HCT116 (cell line): ENCODE measurements at regions not wholly inside any gene's neighbourhood (a gene's known extent, or its start where the extent isn't known, plus 50 kb on each side); places are given as distances from the start of the nearest gene placed in this dataset.

Experiments used
- CEBPB ChIP-seq: IDR thresholded peaks from 2 replicates; pipeline ENCODE4 v1.6.1; 2012; ENCODE audit warnings: low read depth
- EZH2 ChIP-seq: fragments of 200-600 bp; sonication (generic); IDR thresholded peaks from 2 replicates; pipeline ENCODE4 v1.6.1; 2017; ENCODE audit warnings: antibody characterized with exemption, mixed run types
- EZH2phosphoT487 ChIP-seq: fragments of 200-600 bp; IDR thresholded peaks from 2 replicates; pipeline ENCODE4 v1.6.1; 2018; ENCODE audit warnings: antibody characterized with exemption, borderline replicate concordance
- JUND ChIP-seq: IDR thresholded peaks from 2 replicates; pipeline ENCODE4 v1.6.1; 2012
- POLR2A ChIP-seq: IDR thresholded peaks from 2 replicates; pipeline ENCODE4 v1.7.0; 2011; ENCODE audit warnings: borderline replicate concordance; ENCODE audit not compliant: insufficient read depth, insufficient read length; ENCODE audit errors: extremely low read depth
- POLR2AphosphoS5 ChIP-seq: IDR thresholded peaks from 2 replicates; pipeline ENCODE4 v1.6.1; 2011; ENCODE audit warnings: mild to moderate bottlenecking, low read depth, low read length, moderate library complexity
- RAD21 ChIP-seq: IDR thresholded peaks from 2 replicates; pipeline ENCODE4 v1.6.1; 2012; ENCODE audit warnings: low read depth, mild to moderate bottlenecking
- SIN3A ChIP-seq: IDR thresholded peaks from 2 replicates; pipeline ENCODE4 v1.6.1; 2012; ENCODE audit warnings: low read depth
- SP1 ChIP-seq: IDR thresholded peaks from 2 replicates; pipeline ENCODE4 v1.6.1; 2012; ENCODE audit warnings: low read depth
- YY1 ChIP-seq: IDR thresholded peaks from 2 replicates; pipeline ENCODE4 v1.6.1; 2011; ENCODE audit warnings: low read length, low read depth, moderate library complexity, mild to moderate bottlenecking; ENCODE audit not compliant: insufficient replicate concordance; ENCODE audit errors: extremely low read depth
- ZFX ChIP-seq: fragments of 450-650 bp; IDR thresholded peaks from 2 replicates; pipeline ENCODE4 v1.6.1; 2017
- TF ChIP-seq, protein P1 (sequence below): IDR thresholded peaks from 2 replicates; pipeline ENCODE4 v1.6.1; 2012; ENCODE audit warnings: low read depth
- TF ChIP-seq, protein P2 (sequence below), 3 experiments: fragments of 200-600 bp in 1 of 3; sonication (generic) in 1 of 3; IDR thresholded peaks in 2 of 3; conservative IDR thresholded peaks in 1 of 3; 2 replicates each; pipeline ENCODE4 v1.5.1; 2012 to 2017; ENCODE audit warnings: low read depth in 2 of 3, low read length in 2 of 3, antibody characterized with exemption in 1 of 3, borderline replicate concordance in 1 of 3, control low read depth in 1 of 3, mild to moderate bottlenecking in 1 of 3, mixed read lengths in 1 of 3, mixed run types in 1 of 3, moderate library complexity in 1 of 3; ENCODE audit not compliant: insufficient read depth in 1 of 3

DNA sequence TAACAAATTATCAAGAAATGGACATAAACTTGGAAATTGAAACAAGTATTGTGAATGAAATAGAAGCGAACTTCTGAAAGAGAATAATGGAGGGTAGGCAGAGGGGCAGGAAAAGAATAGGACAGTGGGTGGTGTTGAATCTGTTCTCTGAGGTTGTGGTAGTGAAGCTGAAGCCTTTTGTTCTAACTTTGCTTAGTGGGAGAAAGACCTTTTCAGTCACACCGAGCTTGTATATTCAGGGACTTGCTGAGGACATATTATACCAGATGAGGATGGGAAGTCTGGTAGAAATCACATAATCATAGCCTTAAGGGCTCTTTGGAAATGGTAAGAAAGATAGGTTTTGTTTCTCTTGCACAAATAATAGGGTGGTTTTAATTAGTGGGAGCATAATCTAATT, 115.4 kb upstream of the NDST4 start:
- TF ChIP-seq, protein P1, sequence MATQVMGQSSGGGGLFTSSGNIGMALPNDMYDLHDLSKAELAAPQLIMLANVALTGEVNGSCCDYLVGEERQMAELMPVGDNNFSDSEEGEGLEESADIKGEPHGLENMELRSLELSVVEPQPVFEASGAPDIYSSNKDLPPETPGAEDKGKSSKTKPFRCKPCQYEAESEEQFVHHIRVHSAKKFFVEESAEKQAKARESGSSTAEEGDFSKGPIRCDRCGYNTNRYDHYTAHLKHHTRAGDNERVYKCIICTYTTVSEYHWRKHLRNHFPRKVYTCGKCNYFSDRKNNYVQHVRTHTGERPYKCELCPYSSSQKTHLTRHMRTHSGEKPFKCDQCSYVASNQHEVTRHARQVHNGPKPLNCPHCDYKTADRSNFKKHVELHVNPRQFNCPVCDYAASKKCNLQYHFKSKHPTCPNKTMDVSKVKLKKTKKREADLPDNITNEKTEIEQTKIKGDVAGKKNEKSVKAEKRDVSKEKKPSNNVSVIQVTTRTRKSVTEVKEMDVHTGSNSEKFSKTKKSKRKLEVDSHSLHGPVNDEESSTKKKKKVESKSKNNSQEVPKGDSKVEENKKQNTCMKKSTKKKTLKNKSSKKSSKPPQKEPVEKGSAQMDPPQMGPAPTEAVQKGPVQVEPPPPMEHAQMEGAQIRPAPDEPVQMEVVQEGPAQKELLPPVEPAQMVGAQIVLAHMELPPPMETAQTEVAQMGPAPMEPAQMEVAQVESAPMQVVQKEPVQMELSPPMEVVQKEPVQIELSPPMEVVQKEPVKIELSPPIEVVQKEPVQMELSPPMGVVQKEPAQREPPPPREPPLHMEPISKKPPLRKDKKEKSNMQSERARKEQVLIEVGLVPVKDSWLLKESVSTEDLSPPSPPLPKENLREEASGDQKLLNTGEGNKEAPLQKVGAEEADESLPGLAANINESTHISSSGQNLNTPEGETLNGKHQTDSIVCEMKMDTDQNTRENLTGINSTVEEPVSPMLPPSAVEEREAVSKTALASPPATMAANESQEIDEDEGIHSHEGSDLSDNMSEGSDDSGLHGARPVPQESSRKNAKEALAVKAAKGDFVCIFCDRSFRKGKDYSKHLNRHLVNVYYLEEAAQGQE, result no peak
- TF ChIP-seq JUND, result no peak
- TF ChIP-seq, protein P2, sequence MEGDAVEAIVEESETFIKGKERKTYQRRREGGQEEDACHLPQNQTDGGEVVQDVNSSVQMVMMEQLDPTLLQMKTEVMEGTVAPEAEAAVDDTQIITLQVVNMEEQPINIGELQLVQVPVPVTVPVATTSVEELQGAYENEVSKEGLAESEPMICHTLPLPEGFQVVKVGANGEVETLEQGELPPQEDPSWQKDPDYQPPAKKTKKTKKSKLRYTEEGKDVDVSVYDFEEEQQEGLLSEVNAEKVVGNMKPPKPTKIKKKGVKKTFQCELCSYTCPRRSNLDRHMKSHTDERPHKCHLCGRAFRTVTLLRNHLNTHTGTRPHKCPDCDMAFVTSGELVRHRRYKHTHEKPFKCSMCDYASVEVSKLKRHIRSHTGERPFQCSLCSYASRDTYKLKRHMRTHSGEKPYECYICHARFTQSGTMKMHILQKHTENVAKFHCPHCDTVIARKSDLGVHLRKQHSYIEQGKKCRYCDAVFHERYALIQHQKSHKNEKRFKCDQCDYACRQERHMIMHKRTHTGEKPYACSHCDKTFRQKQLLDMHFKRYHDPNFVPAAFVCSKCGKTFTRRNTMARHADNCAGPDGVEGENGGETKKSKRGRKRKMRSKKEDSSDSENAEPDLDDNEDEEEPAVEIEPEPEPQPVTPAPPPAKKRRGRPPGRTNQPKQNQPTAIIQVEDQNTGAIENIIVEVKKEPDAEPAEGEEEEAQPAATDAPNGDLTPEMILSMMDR (IDR thresholded peaks at IDR 0.05 in 2 of 3, conservative IDR thresholded peaks at IDR 0.05 in 1 of 3; ENCODE audit: borderline replicate concordance in 1 of 3, insufficient read depth in 1 of 3, low read depth in 2 of 3, low read length in 2 of 3), result no peak
- no peak for TF ChIP-seq RAD21
- no peak for TF ChIP-seq EZH2phosphoT487
- no peak for TF ChIP-seq SIN3A
- no peak for TF ChIP-seq POLR2A
- no peak for TF ChIP-seq POLR2AphosphoS5
- TF ChIP-seq SP1, result no peak
- TF ChIP-seq CEBPB, result no peak
- no peak for TF ChIP-seq EZH2
- no peak for TF ChIP-seq ZFX
- TF ChIP-seq YY1, result no peak
